ENCODE measurements at regions not wholly inside any gene's neighbourhood (a gene's known extent, or its start where the extent isn't known, plus 50 kb on each side); places are given as distances from the start of the nearest gene placed in this dataset.

GRCh38 chr18:26763446-26764110 lies 101.9 kb downstream of the AQP4 start:
- no peak for TF ChIP-seq EZH2 (conservative IDR thresholded peaks at IDR 0.05; ENCODE audit: low read depth, low read length)
- no peak for TF ChIP-seq ZNF3 (CRISPR knock-in tag; IDR thresholded peaks at IDR 0.05)
- TF ChIP-seq SAFB2 (CRISPR knock-in tag; IDR thresholded peaks at IDR 0.05; ENCODE audit: borderline replicate concordance, low read depth), result no peak
- no peak for TF ChIP-seq TP53 (CRISPR knock-in tag; conservative IDR thresholded peaks at IDR 0.05)
- no peak for TF ChIP-seq KLF6 (CRISPR knock-in tag; IDR thresholded peaks at IDR 0.05)
- TF ChIP-seq POLR2AphosphoS2 (IDR thresholded peaks at IDR 0.05; ENCODE audit: low read depth, low read length), result no peak
- TF ChIP-seq SETDB1 (CRISPR knock-in tag; IDR thresholded peaks at IDR 0.05; ENCODE audit: borderline replicate concordance), result no peak
